Coronary artery (tissue), 2 donors: ENCODE measurements at regions not wholly inside any gene's neighbourhood (a gene's known extent, or its start where the extent isn't known, plus 50 kb on each side); places are given as distances from the start of the nearest gene placed in this dataset.

Source experiments
- DNase-seq: peaks from one replicate; pipeline ENCODE4 v3.0.0-alpha.2; 2017; ENCODE audit warnings: low spot score
- H3K27ac ChIP-seq, 2 donors: fragments of 200-600 bp; sonication (generic); one replicate each; pipeline ENCODE4 v1.5.1; 2016 to 2019
- H3K4me3 ChIP-seq: fragments of 200-600 bp; sonication (generic); 2 replicates; pipeline ENCODE4 v1.5.1; 2016; ENCODE audit warnings: mild to moderate bottlenecking, moderate library complexity
- CTCF ChIP-seq: fragments of 200-600 bp; sonication (generic); IDR thresholded peaks from one replicate; pipeline ENCODE4 v1.5.1; 2019; ENCODE audit warnings: antibody characterized with exemption

- no peak for DNase-seq
- no peak for TF ChIP-seq CTCF
- Histone ChIP-seq H3K4me3 (no peak overlapping the region), H3K27ac (no peak overlapping the region)
These were observed 116.9 kb upstream of the SLC35F3 start for GRCh38 chr1:233787599-233787998.

GRCh38 chr1:233788687-233789086 lies 115.8 kb upstream of the SLC35F3 start:
- Histone ChIP-seq H3K4me3 (no peak overlapping the region), H3K27ac (no peak overlapping the region)
- no peak for DNase-seq
- TF ChIP-seq CTCF, result no peak

GRCh38 chr1:233790121-233790520 lies 114.4 kb upstream of the SLC35F3 start:
- no peak for DNase-seq

GRCh38 chr1:233790662-233791371 lies 113.7 kb upstream of the SLC35F3 start:
- H3K4me3 ChIP-seq, result no peak overlapping the region
- TF ChIP-seq CTCF, result peak; percentile 57
- DNase-seq, result no peak
- H3K27ac ChIP-seq, result no peak overlapping the region

More at GRCh38 chr1:233790121-233790520, 114.4 kb upstream of the SLC35F3 start:
- no peak overlapping the region for H3K27ac ChIP-seq
- TF ChIP-seq CTCF, result no peak
- H3K4me3 ChIP-seq, result no peak overlapping the region

- peak; percentile 41 for TF ChIP-seq CTCF
- no peak overlapping the region for H3K4me3 ChIP-seq
- H3K27ac ChIP-seq, result no peak overlapping the region
- no peak for DNase-seq
These were observed 113.1 kb upstream of the SLC35F3 start for GRCh38 chr1:233791372-233791703.

GRCh38 chr1:233791721-233792120 lies 112.8 kb upstream of the SLC35F3 start:
- DNase-seq, result no peak
- TF ChIP-seq CTCF, result no peak
- Histone ChIP-seq H3K4me3 (no peak overlapping the region), H3K27ac (no peak overlapping the region)

GRCh38 chr1:233794863-233795262 lies 109.6 kb upstream of the SLC35F3 start:
- DNase-seq, result no peak
- TF ChIP-seq CTCF, result no peak
- Histone ChIP-seq H3K27ac (no peak overlapping the region), H3K4me3 (no peak overlapping the region)
